SKM-1 treated with dmso at 0.1 percent for 144 hours (cell line): ENCODE measurements at regions not wholly inside any gene's neighbourhood (a gene's known extent, or its start where the extent isn't known, plus 50 kb on each side); places are given as distances from the start of the nearest gene placed in this dataset.

Source experiments
- DNase-seq: peaks from one replicate; lab custom pipeline; 2025; ENCODE audit not compliant: unreplicated experiment; lab: John Stamatoyannopoulos, UW

DNA sequence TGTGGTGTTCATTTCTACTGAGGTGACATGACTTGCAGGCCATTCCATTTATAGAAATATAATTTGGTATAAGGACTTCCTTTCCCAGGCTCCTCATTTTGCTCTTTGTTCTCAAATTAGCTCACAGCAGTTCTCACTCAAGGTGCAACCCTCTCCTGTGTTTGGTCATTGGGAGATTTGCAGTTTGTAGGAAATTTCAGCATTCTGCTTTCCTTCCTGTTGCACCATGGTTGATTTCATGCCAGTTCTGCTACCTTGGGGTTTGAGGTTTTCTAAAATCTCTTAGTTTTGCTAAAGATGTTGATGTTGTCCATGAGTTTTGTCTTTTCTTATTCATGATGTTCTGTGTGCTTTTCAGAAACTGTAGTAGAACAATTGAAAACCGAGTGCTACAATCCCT lies 65.7 kb upstream of the PROK2 start:
- DNase-seq: peak; percentile 56

DNA sequence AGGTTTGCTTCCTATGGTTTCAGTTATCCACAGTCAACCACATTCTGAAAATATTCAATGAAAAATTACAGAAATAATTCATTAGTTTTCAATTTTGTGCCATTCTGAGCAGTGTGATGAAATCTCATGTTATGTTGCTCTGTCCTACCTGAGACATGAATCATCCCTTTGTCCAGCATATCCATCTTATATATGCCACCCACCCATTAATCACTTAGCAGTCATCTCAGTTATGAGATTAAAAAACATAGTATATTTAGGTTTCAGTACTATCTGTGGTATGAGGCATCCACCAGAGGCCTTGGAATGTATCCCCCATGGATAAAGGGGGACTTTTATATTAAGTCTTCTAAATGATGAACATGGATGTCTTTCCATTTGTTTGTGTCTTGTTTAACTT lies 64.7 kb upstream of the PROK2 start:
- no peak for DNase-seq

DNA sequence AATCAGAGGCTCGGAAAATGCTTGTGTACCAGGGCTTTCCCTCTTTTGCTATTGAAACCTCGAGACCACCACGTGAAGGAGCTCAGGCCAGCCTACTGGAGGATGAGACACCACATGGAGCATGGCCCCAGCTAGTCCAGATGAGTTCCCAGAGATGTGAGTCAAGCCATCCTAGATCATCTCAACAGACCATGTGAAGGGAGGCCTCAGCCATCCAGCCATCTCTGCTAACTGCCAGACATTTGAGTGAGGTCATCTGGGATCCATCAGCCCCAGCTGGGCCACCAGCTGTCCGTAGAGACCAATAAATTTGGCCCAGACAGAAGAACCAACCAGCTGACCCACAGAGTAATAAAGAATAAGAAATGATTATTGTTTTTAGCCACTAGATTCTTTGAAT lies 62.8 kb upstream of the PROK2 start:
- DNase-seq: no peak

DNA sequence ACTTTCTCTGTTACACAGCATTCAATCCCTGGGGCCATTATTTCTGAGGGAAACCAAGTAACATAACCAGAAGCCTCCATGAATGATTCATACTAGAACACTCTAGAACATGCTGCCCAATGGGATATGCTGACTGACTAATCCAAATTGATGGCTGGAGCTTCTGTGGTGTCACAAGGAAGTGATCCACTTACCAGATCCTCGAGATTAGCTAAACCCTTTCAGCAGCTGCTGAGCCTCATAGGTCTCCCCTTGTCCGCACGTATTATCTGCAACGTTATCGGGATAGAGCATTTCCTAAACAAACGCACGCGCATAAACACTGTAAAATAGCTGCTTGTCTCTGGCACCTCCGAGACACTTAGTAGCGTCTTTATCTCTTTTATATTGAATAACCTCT lies 61.2 kb upstream of the PROK2 start:
- no peak for DNase-seq

DNA sequence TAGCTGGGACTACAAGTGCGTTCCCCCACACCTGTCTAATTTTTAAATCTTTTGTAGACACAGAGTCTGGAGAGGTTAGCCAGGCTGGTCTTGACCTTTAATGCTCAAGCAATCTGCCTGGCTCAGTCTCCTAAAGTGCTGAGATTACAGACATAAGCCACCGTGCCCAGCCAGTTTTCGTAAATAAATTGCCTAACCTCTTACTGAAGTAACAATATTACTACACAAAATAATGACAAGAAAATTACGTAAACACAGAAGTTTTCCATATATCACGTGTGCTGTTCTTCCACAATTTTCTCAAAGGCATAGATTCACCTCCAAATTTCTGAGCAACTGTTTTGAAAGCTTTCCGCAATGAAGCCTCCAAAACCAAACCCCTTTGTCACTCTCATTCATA lies 58.1 kb upstream of the PROK2 start:
- no peak for DNase-seq

DNA sequence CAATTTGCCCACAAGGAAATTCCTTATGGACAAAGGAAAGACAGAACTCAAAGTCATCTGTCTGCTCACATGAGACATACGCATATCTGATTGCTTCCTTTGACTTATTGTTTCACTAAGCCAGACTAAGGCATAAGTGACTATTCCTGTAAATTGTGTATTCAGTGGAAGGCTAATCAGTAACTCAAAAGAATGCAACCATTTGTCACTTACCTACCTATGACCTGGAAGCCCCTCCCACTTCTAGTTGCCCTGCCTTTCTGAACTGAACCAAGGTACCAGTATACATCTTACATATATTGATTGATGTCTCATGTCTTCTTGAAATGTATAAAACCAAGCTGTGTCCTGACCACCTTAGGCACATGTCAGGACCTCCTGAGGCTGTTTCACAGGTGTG lies 53.5 kb upstream of the PROK2 start:
- no peak for DNase-seq
